ENCODE measurements at regions not wholly inside any gene's neighbourhood (a gene's known extent, or its start where the extent isn't known, plus 50 kb on each side); places are given as distances from the start of the nearest gene placed in this dataset.

- H3K9ac ChIP-seq (ENCODE audit: low read length): no peak overlapping the region
- H3F3A ChIP-seq (ENCODE audit: insufficient read depth): no peaks in the 10 kb centered on the region
- H3K9me3 ChIP-seq (ENCODE audit: insufficient read depth, low read length): no peaks in the 10 kb centered on the region
- H3K9me2 ChIP-seq (replicated peaks; ENCODE audit: insufficient read depth, low read length): no peaks in the 10 kb centered on the region
- H3K27ac ChIP-seq (ENCODE audit: low read depth, low read length): no peak overlapping the region
- H4K20me1 ChIP-seq (ENCODE audit: low read depth, low read length): no peaks in the 10 kb centered on the region
- no peaks in the 10 kb centered on the region for H3K27me3 ChIP-seq (ENCODE audit: low read length)
- H3K36me3 ChIP-seq (ENCODE audit: low read length): no peaks in the 10 kb centered on the region
- no peak overlapping the region for H2AFZ ChIP-seq (ENCODE audit: low read depth, low read length, severe bottlenecking)
- no peak overlapping the region for H3K4me3 ChIP-seq (ENCODE audit: insufficient read depth, low read length, poor library complexity, severe bottlenecking)
- H3K4me2 ChIP-seq (ENCODE audit: low read depth, low read length, poor library complexity, severe bottlenecking): no peak overlapping the region
- H3K79me2 ChIP-seq (ENCODE audit: insufficient read depth, low read length): no peaks in the 10 kb centered on the region
- TF ChIP-seq, protein P1, sequence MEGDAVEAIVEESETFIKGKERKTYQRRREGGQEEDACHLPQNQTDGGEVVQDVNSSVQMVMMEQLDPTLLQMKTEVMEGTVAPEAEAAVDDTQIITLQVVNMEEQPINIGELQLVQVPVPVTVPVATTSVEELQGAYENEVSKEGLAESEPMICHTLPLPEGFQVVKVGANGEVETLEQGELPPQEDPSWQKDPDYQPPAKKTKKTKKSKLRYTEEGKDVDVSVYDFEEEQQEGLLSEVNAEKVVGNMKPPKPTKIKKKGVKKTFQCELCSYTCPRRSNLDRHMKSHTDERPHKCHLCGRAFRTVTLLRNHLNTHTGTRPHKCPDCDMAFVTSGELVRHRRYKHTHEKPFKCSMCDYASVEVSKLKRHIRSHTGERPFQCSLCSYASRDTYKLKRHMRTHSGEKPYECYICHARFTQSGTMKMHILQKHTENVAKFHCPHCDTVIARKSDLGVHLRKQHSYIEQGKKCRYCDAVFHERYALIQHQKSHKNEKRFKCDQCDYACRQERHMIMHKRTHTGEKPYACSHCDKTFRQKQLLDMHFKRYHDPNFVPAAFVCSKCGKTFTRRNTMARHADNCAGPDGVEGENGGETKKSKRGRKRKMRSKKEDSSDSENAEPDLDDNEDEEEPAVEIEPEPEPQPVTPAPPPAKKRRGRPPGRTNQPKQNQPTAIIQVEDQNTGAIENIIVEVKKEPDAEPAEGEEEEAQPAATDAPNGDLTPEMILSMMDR (IDR thresholded peaks at IDR 0.05; ENCODE audit: insufficient read depth, low read length, poor library complexity, severe bottlenecking): no peak
- TF ChIP-seq EZH2phosphoT487 (conservative IDR thresholded peaks at IDR 0.05; ENCODE audit: low read length): no peak
Observed at GRCh38 chr12:4154672-4155225, 118.8 kb upstream of the CCND2 start.

GRCh38 chr12:4153343-4153892 lies 120.1 kb upstream of the CCND2 start:
- peak overlapping the region; percentile 29 for H3K4me2 ChIP-seq (ENCODE audit: low read depth, low read length, poor library complexity, severe bottlenecking)

GRCh38 chr12:4152145-4152795 lies 121.3 kb upstream of the CCND2 start:
- Histone ChIP-seq H3K79me2 (ENCODE audit: insufficient read depth, low read length) (no peaks in the 10 kb centered on the region), H3K4me3 (ENCODE audit: insufficient read depth, low read length, poor library complexity, severe bottlenecking) (no peak overlapping the region), H3K9me2 (replicated peaks; ENCODE audit: insufficient read depth, low read length) (no peaks in the 10 kb centered on the region), H3K4me2 (ENCODE audit: low read depth, low read length, poor library complexity, severe bottlenecking) (no peak overlapping the region), H2AFZ (ENCODE audit: low read depth, low read length, severe bottlenecking) (no peak overlapping the region), H3K36me3 (ENCODE audit: low read length) (no peaks in the 10 kb centered on the region), H3F3A (ENCODE audit: insufficient read depth) (no peaks in the 10 kb centered on the region), H3K9ac (ENCODE audit: low read length) (no peak overlapping the region), H3K27ac (ENCODE audit: low read depth, low read length) (no peak overlapping the region), H3K9me3 (ENCODE audit: insufficient read depth, low read length) (no peaks in the 10 kb centered on the region), H3K27me3 (ENCODE audit: low read length) (no peaks in the 10 kb centered on the region), H4K20me1 (ENCODE audit: low read depth, low read length) (no peaks in the 10 kb centered on the region)
- TF ChIP-seq EZH2phosphoT487 (conservative IDR thresholded peaks at IDR 0.05; ENCODE audit: low read length): no peak
- TF ChIP-seq, protein P1 (IDR thresholded peaks at IDR 0.05; ENCODE audit: insufficient read depth, low read length, poor library complexity, severe bottlenecking): no peak

More at GRCh38 chr12:4153343-4153892, 120.1 kb upstream of the CCND2 start:
- H3K9me3 ChIP-seq (ENCODE audit: insufficient read depth, low read length): no peaks in the 10 kb centered on the region
- H3K27me3 ChIP-seq (ENCODE audit: low read length): no peaks in the 10 kb centered on the region
- no peaks in the 10 kb centered on the region for H3K36me3 ChIP-seq (ENCODE audit: low read length)
- no peaks in the 10 kb centered on the region for H3K9me2 ChIP-seq (replicated peaks; ENCODE audit: insufficient read depth, low read length)
- H3K27ac ChIP-seq (ENCODE audit: low read depth, low read length): no peak overlapping the region; the same call in 1 of the 2 replicates
- no peak overlapping the region for H3K9ac ChIP-seq (ENCODE audit: low read length)
- peak overlapping the region; percentile 75 for H2AFZ ChIP-seq (ENCODE audit: low read depth, low read length, severe bottlenecking)
- H3K79me2 ChIP-seq (ENCODE audit: insufficient read depth, low read length): no peaks in the 10 kb centered on the region
- no peak overlapping the region for H3K4me3 ChIP-seq (ENCODE audit: insufficient read depth, low read length, poor library complexity, severe bottlenecking)
- H4K20me1 ChIP-seq (ENCODE audit: low read depth, low read length): no peaks in the 10 kb centered on the region
- no peaks in the 10 kb centered on the region for H3F3A ChIP-seq (ENCODE audit: insufficient read depth)
- TF ChIP-seq, protein P1 (IDR thresholded peaks at IDR 0.05; ENCODE audit: insufficient read depth, low read length, poor library complexity, severe bottlenecking): no peak
- TF ChIP-seq EZH2phosphoT487 (conservative IDR thresholded peaks at IDR 0.05; ENCODE audit: low read length): no peak

Measured in SU-DHL-6 (cell line).